ENCODE measurements at regions not wholly inside any gene's neighbourhood (a gene's known extent, or its start where the extent isn't known, plus 50 kb on each side); places are given as distances from the start of the nearest gene placed in this dataset.

DNA sequence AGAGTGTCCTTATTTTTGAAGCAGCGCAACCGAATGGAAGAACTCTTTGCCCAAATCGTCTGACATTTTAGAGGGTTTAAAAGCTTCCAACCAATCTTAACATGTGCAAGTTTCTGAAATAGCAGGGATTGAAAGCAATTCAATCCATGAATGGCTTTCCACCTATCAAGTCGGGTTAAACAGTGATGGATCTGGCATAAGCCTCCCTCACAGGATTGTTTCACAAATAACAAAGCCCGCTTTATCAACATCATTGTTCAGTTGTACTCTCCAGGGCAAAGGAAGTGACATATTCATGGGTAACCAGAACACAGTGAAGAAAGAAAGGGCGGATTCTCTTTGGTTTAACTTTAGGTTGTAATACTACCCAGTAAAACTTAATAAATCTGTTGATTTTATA is 497.3 kb downstream of the MTRR start:
- TF ChIP-seq, protein P1, sequence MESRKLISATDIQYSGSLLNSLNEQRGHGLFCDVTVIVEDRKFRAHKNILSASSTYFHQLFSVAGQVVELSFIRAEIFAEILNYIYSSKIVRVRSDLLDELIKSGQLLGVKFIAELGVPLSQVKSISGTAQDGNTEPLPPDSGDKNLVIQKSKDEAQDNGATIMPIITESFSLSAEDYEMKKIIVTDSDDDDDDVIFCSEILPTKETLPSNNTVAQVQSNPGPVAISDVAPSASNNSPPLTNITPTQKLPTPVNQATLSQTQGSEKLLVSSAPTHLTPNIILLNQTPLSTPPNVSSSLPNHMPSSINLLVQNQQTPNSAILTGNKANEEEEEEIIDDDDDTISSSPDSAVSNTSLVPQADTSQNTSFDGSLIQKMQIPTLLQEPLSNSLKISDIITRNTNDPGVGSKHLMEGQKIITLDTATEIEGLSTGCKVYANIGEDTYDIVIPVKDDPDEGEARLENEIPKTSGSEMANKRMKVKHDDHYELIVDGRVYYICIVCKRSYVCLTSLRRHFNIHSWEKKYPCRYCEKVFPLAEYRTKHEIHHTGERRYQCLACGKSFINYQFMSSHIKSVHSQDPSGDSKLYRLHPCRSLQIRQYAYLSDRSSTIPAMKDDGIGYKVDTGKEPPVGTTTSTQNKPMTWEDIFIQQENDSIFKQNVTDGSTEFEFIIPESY (IDR thresholded peaks at IDR 0.05; ENCODE audit: borderline replicate concordance, low read depth) = no peak
- TF ChIP-seq, protein P2, sequence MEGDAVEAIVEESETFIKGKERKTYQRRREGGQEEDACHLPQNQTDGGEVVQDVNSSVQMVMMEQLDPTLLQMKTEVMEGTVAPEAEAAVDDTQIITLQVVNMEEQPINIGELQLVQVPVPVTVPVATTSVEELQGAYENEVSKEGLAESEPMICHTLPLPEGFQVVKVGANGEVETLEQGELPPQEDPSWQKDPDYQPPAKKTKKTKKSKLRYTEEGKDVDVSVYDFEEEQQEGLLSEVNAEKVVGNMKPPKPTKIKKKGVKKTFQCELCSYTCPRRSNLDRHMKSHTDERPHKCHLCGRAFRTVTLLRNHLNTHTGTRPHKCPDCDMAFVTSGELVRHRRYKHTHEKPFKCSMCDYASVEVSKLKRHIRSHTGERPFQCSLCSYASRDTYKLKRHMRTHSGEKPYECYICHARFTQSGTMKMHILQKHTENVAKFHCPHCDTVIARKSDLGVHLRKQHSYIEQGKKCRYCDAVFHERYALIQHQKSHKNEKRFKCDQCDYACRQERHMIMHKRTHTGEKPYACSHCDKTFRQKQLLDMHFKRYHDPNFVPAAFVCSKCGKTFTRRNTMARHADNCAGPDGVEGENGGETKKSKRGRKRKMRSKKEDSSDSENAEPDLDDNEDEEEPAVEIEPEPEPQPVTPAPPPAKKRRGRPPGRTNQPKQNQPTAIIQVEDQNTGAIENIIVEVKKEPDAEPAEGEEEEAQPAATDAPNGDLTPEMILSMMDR (IDR thresholded peaks at IDR 0.05) = no peak
- no peak for TF ChIP-seq EZH2phosphoT487 (IDR thresholded peaks at IDR 0.05; ENCODE audit: borderline replicate concordance, low read depth)
- no peak for TF ChIP-seq MEF2A (IDR thresholded peaks at IDR 0.05; ENCODE audit: borderline replicate concordance, low read depth)
- TF ChIP-seq SIN3A (IDR thresholded peaks at IDR 0.05; ENCODE audit: borderline replicate concordance, low read depth, low read length) = no peak
- TF ChIP-seq, protein P3, sequence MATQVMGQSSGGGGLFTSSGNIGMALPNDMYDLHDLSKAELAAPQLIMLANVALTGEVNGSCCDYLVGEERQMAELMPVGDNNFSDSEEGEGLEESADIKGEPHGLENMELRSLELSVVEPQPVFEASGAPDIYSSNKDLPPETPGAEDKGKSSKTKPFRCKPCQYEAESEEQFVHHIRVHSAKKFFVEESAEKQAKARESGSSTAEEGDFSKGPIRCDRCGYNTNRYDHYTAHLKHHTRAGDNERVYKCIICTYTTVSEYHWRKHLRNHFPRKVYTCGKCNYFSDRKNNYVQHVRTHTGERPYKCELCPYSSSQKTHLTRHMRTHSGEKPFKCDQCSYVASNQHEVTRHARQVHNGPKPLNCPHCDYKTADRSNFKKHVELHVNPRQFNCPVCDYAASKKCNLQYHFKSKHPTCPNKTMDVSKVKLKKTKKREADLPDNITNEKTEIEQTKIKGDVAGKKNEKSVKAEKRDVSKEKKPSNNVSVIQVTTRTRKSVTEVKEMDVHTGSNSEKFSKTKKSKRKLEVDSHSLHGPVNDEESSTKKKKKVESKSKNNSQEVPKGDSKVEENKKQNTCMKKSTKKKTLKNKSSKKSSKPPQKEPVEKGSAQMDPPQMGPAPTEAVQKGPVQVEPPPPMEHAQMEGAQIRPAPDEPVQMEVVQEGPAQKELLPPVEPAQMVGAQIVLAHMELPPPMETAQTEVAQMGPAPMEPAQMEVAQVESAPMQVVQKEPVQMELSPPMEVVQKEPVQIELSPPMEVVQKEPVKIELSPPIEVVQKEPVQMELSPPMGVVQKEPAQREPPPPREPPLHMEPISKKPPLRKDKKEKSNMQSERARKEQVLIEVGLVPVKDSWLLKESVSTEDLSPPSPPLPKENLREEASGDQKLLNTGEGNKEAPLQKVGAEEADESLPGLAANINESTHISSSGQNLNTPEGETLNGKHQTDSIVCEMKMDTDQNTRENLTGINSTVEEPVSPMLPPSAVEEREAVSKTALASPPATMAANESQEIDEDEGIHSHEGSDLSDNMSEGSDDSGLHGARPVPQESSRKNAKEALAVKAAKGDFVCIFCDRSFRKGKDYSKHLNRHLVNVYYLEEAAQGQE (IDR thresholded peaks at IDR 0.05; ENCODE audit: low read depth, low read length) = no peak
- no peak for TF ChIP-seq TAF1 (IDR thresholded peaks at IDR 0.05; ENCODE audit: borderline replicate concordance, low read depth, low read length)
- TF ChIP-seq POLR2AphosphoS5 (IDR thresholded peaks at IDR 0.05; ENCODE audit: low read depth, low read length) = no peak
- no peak for TF ChIP-seq RFX5 (IDR thresholded peaks at IDR 0.05; ENCODE audit: low read length)
- TF ChIP-seq FOXJ3 (CRISPR knock-in tag; IDR thresholded peaks at IDR 0.05) = no peak
- no peak for TF ChIP-seq TEAD4 (IDR thresholded peaks at IDR 0.05; ENCODE audit: borderline replicate concordance, insufficient read depth)
- no peak for TF ChIP-seq RCOR1 (IDR thresholded peaks at IDR 0.05; ENCODE audit: low read length)

Data from SK-N-SH (cell line).